HG02870 (cell line): ENCODE measurements at regions not wholly inside any gene's neighbourhood (a gene's known extent, or its start where the extent isn't known, plus 50 kb on each side); places are given as distances from the start of the nearest gene placed in this dataset.

Experiments
- ATAC-seq: cut with Tn5 transposase; IDR thresholded peaks from one replicate; pipeline ENCODE4 v1.9.1; 2021; ENCODE audit warnings: mild to moderate bottlenecking, moderate library complexity; ENCODE audit not compliant: unreplicated experiment

- ATAC-seq = no peak
Observed at GRCh38 chr16:51755039-51755501, 604.0 kb upstream of the SALL1 start.

DNA sequence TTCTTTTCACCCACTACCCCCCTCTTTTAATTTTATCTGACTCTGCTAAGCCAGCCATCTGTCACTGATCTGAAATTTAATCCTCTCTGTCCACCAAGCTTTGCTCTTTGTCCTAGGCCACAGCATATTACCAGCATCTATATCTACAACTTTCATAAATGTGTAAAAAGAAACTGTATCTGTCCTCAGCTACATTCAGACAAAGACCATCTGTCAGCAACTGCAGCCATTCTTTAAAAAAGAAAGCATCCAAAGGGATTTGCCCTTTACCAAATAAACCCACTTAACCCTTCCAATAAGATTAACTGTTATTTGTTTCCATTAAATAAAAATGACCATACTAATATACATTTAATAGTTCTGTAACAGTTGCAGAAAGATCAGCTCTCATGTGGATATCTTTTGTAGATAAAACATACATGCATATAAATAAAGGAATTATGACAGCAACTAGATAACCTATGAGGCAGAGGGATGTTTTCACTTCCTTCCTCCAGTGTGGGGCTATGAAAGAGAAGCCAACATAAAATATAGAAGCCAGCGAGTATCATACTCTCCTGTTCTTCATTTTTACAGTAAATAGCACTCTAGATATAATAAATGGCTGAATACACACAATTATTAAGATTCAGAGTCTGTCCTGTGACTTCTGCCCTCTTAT is 602.5 kb upstream of the SALL1 start:
- ATAC-seq = no peak

DNA sequence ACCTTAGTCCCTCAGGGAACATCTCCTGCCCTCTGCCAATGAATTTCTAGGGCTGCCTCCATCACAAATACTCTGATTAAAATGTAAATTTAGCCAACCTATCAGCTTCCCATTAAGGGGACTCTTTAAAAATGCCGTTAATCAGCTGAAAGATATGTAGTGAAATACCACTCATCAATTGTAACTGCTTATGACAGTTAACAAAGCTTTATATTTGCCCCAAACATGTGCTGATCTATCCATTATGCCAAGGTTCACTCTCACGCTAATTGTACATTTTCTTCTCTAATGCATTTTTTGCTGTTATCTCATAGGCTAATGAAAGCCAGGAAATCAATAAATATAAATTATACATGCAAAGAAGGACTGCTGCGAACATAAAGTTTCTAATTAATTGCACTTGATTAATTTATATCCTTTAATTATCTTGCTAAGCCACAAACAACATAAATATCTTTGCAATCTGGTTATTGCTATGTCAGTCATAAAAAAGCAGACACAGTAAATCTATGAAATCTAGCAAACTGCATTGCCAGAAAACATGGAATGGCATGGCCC is 601.4 kb upstream of the SALL1 start:
- ATAC-seq = no peak

GRCh38 chr16:51747329-51747728 is 596.3 kb upstream of the SALL1 start:
- no peak for ATAC-seq

DNA sequence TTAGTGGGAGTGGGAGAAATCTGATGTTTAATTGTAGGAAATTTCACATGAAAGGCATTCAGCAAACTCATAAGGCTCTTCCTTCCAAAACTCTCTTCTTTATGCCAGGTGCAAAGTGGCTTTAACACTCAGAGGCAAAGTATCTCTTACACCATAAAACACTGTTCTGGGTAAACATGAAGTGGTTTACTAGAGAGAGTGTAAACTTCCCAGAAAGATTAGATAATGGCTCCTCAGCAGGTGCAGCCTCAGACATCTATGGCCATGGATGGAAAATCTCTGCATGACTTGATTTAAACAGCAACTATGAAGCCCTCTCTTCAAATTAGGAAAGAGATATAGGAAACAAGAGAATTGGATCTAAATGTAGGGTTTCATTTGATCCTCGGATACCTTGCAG is 583.1 kb upstream of the SALL1 start:
- ATAC-seq = no peak

- ATAC-seq = no peak
Observed at GRCh38 chr16:51733181-51733580, 582.1 kb upstream of the SALL1 start.

DNA sequence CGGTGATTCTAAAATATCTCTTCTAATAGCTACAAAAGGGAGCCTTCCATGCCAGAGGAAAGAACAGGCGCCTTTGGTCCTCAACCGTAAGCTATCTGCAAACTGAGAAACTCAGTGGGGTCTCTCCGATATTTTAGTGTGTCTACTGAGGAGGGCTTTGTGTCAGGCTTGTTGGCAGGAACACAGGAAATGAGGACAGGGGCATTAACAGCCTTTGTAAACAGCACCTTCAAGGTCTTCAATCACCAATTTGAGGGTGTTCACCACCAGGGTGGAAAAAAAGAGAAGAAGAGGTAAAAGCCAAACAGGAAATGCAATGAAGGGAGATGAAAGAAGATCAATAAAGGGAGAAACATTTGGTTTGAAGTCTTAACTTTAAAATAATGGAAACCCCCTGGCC is 580.1 kb upstream of the SALL1 start:
- ATAC-seq = no peak

DNA sequence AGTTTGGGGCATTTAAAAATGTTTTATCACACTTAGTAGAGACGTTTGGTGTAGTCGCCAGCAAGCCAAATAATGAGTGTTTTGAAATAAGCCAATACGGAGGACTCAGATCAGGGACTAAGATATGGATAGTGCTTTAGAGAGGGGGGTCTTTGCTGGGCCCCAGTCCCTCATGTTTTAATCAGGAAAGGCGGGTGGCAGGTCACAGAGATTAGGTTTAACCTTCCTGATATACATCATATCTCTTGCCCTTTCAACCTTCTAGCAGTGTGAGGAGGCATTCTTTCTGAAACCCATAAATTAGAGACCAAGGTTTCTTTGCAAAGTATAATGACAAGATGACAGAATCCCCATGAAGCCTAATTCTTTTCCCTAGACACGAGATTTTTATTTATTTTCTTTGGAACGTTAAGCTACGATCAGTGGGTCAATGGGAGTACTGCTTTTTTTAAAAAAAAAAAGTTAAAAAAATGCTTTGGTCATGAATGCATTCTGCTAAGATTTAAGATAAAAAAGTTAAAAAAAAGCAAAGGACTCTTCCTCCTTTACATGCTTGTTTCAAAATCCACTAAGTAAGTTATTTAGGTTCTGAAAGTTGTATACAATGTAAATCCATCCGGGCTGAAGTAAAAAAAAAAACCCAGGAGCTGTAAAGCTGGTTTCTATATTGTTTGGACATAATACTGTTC is 572.1 kb upstream of the SALL1 start:
- ATAC-seq = no peak

DNA sequence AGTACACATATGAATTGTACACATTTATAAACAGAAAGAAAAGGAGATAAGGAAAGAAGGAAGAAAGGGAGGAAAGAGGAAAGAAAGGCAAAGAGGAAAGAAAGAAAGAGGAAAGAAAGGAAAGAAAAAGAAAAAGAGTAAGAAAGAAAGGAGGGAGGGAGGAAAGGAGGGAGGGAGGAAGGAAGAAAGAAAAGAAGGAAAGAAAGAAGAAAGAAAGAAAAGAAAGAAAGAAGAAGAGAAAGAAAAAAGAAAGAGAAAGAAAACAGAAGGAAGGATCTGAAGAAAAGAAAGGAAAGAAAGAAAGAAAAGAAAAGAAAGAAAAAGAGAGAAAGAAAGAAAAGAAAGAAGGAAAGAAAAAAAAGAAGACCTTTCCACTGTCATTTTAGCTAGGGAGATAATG is 571.4 kb upstream of the SALL1 start:
- ATAC-seq = no peak

GRCh38 chr16:51719376-51719775 is 568.3 kb upstream of the SALL1 start:
- no peak for ATAC-seq

- ATAC-seq = no peak
Observed at GRCh38 chr16:51716195-51716594, 565.1 kb upstream of the SALL1 start.

DNA sequence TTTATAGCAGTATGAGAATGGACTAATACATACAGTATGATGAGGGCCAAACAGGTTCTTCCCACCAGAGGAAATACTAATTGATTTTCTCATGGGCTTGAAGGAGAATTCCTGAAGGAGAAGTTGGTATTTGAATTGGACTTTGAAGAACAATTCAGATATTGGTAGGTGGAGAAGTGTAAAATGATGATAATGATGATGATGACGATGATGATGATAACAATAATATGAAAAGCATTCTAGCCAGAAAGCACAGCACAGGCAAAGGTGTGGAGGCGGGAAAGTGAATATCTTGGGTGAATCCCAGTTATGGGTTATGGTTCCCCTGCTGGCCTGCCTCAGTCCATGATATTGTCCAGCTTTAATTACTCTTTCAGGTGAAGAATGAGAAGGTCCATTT is 562.4 kb upstream of the SALL1 start:
- no peak for ATAC-seq

GRCh38 chr16:51710905-51711563 is 560.0 kb upstream of the SALL1 start:
- ATAC-seq = no peak

- no peak for ATAC-seq
Observed at GRCh38 chr16:51710186-51710585, 559.1 kb upstream of the SALL1 start.

DNA sequence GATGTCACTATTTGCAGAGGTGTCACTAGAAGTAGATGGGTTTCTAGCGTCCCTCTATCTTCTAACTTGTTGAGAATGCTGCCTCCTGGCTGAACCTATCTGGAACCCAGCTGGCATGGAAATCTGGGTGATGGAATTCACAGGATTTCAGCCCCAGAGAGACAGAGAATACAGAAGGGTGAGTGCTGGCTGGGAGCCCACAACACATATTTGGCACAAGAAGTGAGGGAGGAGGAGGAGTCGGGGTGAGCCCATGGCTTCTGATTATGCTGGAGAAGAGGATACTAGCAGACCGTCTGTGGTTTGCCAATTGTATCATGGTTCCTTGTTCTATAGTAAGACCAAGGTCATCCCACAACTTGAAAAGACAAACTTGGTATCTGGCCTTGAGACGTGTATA is 557.8 kb upstream of the SALL1 start:
- ATAC-seq = no peak

DNA sequence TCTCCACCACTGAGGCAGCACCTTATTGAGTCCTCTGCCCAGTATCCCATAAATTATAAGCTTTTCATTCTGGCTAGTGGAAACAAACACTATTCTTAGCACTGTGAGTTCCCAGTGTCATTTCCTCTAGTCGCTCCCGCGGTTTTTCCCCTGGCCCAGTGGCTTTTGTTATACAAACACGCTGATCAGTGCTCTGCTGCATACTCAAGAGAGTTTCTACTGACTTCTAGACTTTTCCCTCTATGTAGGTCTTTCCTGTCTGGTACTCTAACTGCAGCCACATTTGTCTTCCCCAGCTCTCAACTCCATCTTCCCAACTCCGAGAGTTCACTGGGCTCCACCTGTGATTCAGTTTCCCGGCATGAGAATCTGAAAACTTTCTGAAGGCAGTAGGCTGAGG is 556.6 kb upstream of the SALL1 start:
- no peak for ATAC-seq

GRCh38 chr16:51705142-51705541 is 554.1 kb upstream of the SALL1 start:
- no peak for ATAC-seq

- no peak for ATAC-seq
Observed at GRCh38 chr16:51701025-51701424, 550.0 kb upstream of the SALL1 start.

DNA sequence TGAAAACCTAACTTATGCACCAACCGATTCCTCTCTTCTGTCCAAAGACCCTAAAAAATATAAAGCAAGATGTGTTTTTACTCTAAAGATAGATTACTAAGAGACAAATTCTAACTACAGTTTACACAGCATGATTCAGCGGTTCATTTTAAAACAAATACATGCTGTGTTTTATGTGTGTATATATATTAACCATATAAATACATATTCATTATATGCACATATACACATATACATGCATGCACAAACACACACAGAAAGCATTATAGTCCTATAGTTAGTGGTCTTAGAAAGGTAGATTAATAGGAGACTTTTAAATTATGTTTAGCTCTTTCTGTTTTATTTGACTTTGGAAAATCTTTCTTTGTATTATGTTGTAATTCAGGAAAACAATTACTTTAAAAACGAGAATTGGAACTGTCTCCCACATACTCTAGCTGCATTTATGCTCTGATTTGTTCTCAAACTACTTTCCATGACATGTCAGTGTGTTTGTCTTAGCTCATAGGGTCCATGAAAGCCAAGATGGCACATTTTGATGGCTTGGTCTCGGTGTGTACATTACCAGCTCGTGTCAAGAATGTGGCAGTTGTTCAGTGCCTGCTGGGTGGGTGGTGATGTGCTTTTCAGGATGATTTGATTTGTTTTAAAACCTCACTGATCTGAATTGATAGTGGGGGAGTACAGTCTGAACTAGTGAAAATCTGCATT is 548.8 kb upstream of the SALL1 start:
- no peak for ATAC-seq

DNA sequence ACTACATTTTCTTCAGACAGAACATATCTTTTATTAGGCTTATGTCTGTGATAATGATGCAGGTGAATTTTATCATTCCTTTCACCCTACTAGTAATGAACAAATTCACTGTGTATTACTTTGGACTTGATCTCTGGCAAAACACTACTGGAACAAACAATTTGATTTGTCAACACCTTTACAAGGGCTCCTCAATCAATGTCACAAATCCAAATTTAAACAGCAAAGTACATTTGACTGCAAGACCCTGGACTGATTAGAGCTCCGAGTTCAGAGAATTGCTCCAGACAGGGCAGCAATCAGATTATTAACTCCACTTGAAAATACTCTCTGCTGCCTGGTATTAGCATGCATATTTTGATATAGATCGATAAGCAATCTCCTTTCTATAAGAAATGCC is 547.6 kb upstream of the SALL1 start:
- no peak for ATAC-seq

DNA sequence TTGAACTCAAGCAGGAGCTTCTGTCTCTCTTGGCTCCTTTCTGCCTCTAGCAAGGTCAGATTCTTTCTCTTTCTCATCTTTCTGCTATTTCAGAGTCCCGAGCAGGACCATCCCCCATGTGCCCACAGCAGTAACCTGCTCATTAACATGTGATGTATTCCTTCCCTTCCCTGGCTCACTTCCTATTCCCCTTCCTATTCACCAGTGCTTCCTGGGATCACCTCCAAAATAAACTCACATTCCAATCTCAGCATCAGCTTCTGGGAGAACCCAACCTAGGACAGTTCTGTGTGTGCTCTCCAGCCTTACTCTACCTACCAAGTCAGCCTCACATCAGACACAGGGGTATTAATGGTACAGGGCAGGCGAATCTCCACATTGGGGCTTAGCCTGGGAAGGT is 546.4 kb upstream of the SALL1 start:
- ATAC-seq = no peak
